Activated T-cell treated with anti-CD3 and anti-CD28 coated beads, Interleukin-2, amount 50 U/mL, for 4 hours (primary cell): ENCODE measurements at regions not wholly inside any gene's neighbourhood (a gene's known extent, or its start where the extent isn't known, plus 50 kb on each side); places are given as distances from the start of the nearest gene placed in this dataset.

Source experiments
- ATAC-seq, 2 donors: fragments of 200-7000 bp; cut with Tn5 transposase; one replicate each; pipeline ENCODE4 v1.10.0; 2021
- DNase-seq: peaks from one replicate; pipeline ENCODE4 v3.0.0-alpha.2; 2020
- H3K27me3 Mint-ChIP-seq: one replicate; pipeline ENCODE4 v1.8.0; 2021; ENCODE audit warnings: low read depth, mixed read lengths
- H3K36me3 Mint-ChIP-seq: one replicate; pipeline ENCODE4 v1.8.0; 2022; ENCODE audit warnings: mixed read lengths; ENCODE audit not compliant: insufficient read depth
- H3K4me1 Mint-ChIP-seq: one replicate; pipeline ENCODE4 v1.8.0; 2021; ENCODE audit warnings: low read depth, mixed read lengths
- H3K4me3 Mint-ChIP-seq: one replicate; pipeline ENCODE4 v1.8.0; 2021; ENCODE audit warnings: mild to moderate bottlenecking, moderate library complexity, mixed read lengths
- H3K9me3 Mint-ChIP-seq: one replicate; pipeline ENCODE4 v1.8.0; 2021; ENCODE audit warnings: mixed read lengths

DNA sequence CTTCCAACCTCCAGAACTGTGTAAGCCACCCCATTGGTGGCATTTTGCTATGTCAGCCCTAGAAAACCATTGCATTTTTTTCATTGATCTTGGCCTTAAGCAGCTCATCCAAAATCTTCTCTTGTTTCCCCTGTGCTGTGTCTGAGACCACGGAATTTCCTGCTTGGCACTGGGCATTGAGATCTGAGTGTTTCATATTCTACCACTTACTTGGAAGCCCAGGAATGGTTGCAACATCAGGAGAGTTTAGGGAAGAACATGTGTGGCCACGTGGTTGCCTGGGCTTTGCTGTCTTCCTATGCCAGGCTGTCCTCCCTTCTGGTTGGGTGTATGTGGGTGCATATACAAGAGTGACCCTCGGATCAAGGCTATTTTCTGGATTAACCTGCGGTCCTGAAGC is 139.3 kb upstream of the PMEPA1 start:
- H3K4me1 Mint-ChIP-seq = no peaks in the 10 kb centered on the region
- DNase-seq = no peak
- peaks cover 6% of the 10 kb centered on the region for H3K27me3 Mint-ChIP-seq
- no peak for ATAC-seq
- H3K36me3 Mint-ChIP-seq = no peaks in the 10 kb centered on the region
- no peaks in the 10 kb centered on the region for H3K9me3 Mint-ChIP-seq
- no peak overlapping the region for H3K4me3 Mint-ChIP-seq

DNA sequence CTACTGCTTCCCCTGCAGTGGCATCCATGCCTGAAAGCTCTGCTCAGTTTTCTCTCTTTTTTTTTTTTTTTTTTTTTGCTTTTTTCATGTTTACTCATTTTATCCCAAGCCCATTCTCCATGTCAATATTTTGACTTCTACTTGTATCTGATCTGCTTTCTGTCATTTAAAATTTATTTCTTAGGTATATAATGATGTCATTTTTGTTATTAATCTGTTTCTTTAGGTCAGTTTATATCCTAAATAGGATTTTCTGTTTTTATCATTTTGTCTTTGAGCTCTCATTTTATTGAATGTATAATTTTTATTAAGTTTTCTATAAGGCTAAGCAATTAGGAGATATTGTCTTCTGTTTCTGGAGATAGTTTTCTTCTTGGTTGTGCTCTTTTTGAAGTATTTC is 138.5 kb upstream of the PMEPA1 start:
- ATAC-seq = no peak
- no peak overlapping the region for H3K4me3 Mint-ChIP-seq

DNA sequence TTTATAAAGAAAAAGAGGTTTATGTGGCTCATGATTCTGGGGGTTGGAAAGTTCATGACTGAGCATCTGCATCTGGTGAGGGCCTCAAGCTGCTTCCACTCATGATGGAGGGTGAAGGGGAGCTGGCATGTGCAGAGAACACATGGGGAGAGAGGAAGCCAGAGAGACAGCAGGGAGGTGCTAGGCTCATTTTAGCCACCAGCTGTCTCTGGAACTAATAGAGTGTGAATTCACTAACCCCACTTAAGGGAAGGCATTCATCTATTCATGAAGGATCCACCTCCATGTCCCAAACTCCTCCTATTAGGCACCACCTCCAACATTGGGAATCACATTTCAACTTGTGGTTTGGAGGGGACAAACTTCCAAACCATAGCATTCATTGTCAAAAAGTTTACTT is 137.3 kb upstream of the PMEPA1 start:
- H3K36me3 Mint-ChIP-seq = no peaks in the 10 kb centered on the region
- DNase-seq (no peak), ATAC-seq (no peak)
- H3K27me3 Mint-ChIP-seq = peaks cover 6% of the 10 kb centered on the region
- no peak overlapping the region for H3K4me3 Mint-ChIP-seq
- H3K4me1 Mint-ChIP-seq = no peaks in the 10 kb centered on the region
- H3K9me3 Mint-ChIP-seq = no peaks in the 10 kb centered on the region

More for the DNA sequence above, 138.5 kb upstream of the PMEPA1 start:
- Mint-ChIP-seq H3K9me3 (no peaks in the 10 kb centered on the region), H3K4me1 (no peaks in the 10 kb centered on the region), H3K27me3 (peaks cover 6% of the 10 kb centered on the region), H3K36me3 (no peaks in the 10 kb centered on the region)
- DNase-seq = no peak

DNA sequence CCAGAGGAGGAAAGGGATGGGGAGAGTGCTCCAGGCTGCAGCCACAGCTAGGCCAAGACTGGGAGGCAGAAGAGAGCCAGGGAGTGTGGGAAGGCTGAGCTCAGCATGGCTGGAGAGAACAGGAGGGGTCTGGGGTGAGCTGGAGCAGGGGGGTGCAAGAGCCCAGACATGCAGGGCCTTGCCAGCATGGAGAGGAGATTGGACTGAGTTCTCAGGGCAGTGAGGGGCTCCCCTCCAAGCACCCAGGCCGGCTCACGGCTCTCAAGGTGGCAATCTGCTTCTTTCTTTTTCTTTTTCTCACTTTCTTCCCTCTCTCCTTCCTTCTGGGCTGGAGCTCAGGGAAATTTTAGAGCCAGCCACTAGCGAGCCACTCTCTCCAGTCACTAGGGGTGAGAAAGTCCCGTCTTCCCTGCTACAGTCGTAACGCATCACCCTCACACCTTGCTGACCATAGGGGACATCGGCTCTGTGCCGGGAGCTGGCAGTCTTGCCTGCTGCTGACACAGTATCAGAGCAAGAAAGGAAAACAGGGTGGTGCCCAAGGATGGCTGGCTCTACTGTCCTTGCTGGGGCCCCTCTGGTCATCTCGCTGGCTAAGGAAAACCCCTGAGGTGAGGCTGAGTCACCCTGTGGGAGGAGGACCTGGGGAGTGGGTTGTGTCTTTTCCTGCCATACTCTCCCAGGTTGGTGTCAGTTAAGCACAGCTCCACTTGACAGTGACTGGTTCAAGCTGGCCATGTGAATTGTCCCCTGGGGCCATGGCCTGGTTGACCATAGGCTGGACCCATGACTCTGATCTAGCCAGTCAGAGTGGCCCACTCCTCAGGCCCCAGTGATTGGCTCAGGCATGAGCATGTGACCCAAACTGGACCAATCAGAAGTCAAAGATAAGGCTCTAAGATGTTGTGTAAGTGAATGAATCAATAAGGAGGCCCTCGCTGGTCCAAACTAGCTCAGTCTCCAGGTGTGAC is 135.1 kb upstream of the PMEPA1 start:
- no peaks in the 10 kb centered on the region for H3K27me3 Mint-ChIP-seq
- H3K36me3 Mint-ChIP-seq = no peaks in the 10 kb centered on the region
- no peaks in the 10 kb centered on the region for H3K9me3 Mint-ChIP-seq
- no peak for ATAC-seq
- no peaks in the 10 kb centered on the region for H3K4me1 Mint-ChIP-seq
- no peak for DNase-seq
- H3K4me3 Mint-ChIP-seq = no peak overlapping the region

DNA sequence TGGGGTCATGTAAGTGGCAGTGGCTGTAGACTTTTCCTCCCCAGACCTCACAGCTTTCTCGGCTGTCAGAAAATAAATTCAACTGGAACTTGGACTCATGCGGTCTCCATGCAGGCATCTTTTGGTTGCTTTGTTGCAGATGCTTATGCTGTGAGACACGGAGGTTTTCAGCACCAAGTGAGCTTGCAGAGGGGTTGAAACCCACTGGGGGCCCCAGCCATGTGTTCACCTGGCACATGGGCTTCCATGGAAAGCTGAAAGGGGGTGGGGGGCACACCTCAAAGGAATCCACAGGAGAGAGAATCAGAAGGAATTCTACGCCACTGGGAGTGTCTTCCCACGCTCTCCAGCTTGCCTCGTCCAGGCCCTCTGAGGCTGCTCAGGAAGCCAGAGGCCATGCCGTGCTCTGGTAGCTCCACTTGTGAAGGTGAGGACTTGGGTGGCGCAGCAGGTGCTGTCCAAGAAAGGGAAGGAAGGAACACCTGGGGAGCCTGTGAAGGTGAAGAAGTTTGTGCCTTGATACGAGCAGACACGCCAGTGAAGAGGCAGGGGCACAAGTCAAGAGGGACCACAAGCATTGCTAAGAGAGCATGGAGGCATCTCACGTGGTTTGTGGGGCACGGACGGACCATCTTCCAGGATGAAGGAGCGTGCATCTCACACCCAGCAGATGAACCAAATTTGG is 134.3 kb upstream of the PMEPA1 start:
- Mint-ChIP-seq H3K27me3 (no peaks in the 10 kb centered on the region), H3K36me3 (no peaks in the 10 kb centered on the region), H3K4me1 (no peaks in the 10 kb centered on the region), H3K4me3 (no peak overlapping the region), H3K9me3 (no peaks in the 10 kb centered on the region)
- DNase-seq = no peak
- no peak for ATAC-seq

DNA sequence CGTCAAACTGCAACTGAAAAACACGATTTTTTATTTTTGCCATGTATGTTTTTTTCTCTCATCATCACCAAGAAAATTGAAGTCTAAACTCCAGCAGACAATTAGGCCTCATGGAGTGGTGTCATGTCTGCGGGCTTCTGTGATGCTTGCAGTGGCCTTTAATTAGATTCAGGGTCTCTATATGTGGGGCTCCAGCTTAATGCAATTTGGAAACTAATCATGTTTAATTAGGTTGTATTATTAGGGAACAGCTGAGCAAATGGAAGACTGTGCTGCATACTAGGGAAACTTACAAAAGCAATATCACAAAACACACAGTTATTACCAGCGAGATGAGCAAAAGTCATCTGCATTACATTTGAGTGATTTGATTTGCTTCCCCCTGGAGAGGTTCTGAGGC is 132.9 kb upstream of the PMEPA1 start:
- Mint-ChIP-seq H3K9me3 (no peaks in the 10 kb centered on the region), H3K4me1 (no peaks in the 10 kb centered on the region), H3K27me3 (no peaks in the 10 kb centered on the region), H3K4me3 (no peak overlapping the region), H3K36me3 (no peaks in the 10 kb centered on the region)
- ATAC-seq (no peak), DNase-seq (no peak)

DNA sequence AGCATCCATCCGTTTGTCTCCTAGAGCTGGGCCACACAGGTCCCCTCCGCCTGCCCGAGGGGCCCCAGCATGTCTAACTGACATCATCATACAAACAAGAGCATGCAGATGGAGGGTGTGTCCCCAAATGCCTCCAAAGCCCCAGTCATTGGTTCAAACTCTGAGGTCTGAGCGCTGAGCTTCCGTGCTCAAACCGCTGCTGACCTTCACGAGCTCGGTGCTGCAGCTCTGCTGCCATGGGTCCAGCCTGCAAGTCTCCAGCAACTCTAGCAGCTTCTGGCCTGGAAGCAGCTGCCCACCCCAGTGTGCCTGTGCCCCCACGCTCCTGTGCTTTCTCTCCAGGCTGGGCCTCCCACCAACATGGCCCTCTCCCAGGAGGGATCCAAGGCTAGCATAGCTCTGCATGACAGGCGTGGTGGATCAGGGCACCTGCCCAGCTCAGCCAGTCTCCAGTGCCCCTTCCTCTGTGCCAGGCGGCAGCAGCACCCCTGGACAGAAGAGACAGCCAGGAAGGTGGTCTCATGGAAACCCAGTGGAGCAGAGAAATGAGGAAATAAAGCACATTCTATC is 131.6 kb upstream of the PMEPA1 start:
- ATAC-seq = no peak
- no peak for DNase-seq
- Mint-ChIP-seq H3K27me3 (no peaks in the 10 kb centered on the region), H3K4me3 (no peak overlapping the region), H3K9me3 (no peaks in the 10 kb centered on the region), H3K36me3 (no peaks in the 10 kb centered on the region), H3K4me1 (no peaks in the 10 kb centered on the region)

DNA sequence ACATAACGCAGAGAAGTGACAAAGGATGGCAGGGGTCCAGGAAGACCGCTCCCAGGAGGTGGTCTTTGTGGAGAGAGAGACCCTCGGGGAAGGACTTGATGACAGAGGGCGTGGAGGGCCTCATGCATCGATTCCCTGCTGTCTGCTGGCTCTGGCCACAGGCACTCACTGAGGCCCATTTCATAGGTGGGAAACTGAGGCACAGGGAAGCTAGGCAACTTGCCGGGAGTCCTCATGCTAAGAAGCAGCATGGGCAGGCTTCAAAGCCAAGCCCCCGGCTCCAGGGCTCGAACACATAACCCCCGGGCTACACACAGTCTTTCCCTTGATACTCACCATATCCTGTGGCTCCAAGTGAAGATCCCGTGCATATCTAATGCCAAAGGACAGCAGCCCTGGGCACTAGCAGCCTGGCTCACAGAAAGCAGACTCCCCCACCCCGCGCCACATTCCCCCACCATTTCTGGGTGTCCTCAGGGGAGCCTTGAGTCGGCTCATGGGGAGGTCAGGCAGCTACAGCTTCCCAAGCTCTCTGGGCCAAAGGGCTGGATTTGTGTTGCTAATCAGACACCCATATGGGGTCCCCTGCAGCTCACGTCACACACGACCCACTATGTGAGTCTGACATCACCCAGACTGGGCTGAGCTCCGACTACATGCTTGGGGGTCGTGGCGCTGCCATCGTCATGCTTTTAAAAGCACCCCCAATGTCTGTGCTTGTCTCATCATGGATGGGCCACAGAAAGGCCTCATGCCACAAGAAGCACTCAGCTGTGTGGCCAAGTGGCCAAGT is 130.9 kb upstream of the PMEPA1 start:
- DNase-seq = no peak
- H3K4me3 Mint-ChIP-seq = no peak overlapping the region
- H3K4me1 Mint-ChIP-seq = no peaks in the 10 kb centered on the region
- ATAC-seq = no peak
- H3K27me3 Mint-ChIP-seq = no peaks in the 10 kb centered on the region
- H3K36me3 Mint-ChIP-seq = no peaks in the 10 kb centered on the region
- H3K9me3 Mint-ChIP-seq = no peaks in the 10 kb centered on the region

DNA sequence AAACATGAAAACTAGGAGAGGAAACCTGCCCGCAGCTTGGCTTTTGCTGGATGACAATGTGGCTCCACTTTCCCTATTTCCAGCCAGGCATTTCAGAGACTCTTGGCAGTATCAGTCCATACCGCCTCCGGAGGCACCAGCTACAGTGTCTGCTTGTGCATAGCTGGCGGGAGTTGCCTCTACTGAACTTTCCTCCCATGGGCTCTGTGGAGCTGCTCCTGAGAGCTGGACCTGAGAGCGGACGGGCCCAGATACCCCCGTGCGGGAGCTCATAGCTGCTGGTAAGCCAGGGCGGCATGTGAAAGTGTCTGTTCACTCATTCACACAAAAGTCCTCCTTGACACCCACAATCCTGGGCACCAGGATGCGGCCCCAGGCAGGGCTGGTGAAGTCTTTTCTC is 130.3 kb upstream of the PMEPA1 start:
- Mint-ChIP-seq H3K27me3 (no peaks in the 10 kb centered on the region), H3K4me3 (no peak overlapping the region), H3K9me3 (no peaks in the 10 kb centered on the region), H3K4me1 (no peaks in the 10 kb centered on the region), H3K36me3 (no peaks in the 10 kb centered on the region)
- no peak for ATAC-seq
- no peak for DNase-seq

DNA sequence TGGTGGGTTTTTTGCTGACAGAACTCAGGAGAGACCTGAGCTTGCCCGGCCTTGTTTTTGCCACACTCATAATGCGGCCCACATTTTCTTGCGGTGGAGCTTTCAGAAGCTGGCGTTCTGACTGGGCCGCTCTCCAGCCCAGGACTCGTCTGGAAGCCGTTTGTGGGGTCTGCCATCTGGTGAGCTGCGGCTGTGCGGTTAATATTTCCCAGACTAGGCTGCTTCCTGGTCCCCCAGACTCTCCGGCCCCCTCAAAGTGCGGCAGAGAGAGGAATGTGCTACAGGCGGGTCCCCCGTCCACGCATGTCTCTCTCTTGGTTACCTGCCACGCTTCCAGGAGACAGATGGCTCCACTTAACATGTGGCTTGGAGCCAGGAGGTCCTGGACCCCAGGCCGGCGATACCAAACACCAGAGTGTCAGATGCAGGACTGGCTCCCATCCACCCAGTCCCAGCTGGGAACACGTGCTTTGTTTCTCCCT is 128.9 kb upstream of the PMEPA1 start:
- Mint-ChIP-seq H3K4me3 (no peak overlapping the region), H3K9me3 (no peaks in the 10 kb centered on the region), H3K36me3 (no peaks in the 10 kb centered on the region), H3K4me1 (no peaks in the 10 kb centered on the region), H3K27me3 (no peaks in the 10 kb centered on the region)
- no peak for ATAC-seq
- DNase-seq = no peak

DNA sequence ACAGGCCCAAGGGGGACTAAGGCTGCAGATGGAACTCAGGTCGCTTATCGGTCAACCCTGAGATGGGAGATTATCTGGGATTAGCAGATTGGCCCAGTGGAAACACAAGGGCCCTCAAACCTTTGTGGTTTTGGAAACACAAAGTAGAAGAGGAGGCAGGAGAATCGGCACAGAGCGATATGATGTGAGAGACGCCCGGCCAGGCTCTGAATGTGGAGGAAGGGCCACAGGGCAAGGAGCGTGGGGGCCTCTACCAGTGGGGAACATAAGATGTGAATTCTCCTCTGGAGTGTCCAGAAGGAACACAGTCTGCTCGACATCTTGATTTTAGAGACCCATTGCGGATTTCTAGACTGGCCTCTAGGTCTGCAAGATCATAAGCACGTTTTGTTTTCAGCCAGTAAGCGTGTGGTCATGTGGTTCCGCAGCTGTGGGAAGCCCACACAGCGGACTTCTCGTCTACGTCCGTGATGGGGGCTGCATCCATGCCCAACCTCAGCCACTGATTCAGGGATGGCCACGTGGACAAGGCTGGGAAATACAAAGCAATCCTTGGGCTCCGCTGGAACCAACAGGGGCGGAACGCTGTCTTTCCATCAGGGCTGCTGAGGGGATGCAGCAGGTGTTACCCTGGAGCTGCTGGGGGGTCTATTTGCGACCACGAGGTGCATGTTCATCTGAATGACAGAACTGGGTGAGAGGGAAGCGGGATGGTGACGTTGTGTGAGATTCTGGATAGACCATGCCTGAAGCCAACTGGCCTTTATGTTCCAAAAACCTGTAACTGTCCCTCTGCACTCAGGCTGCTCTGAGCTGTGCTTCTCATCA is 127.6 kb upstream of the PMEPA1 start:
- no peak for ATAC-seq
- H3K4me1 Mint-ChIP-seq = no peaks in the 10 kb centered on the region
- H3K9me3 Mint-ChIP-seq = no peaks in the 10 kb centered on the region
- DNase-seq = no peak
- H3K27me3 Mint-ChIP-seq = no peaks in the 10 kb centered on the region
- no peaks in the 10 kb centered on the region for H3K36me3 Mint-ChIP-seq
- no peak overlapping the region for H3K4me3 Mint-ChIP-seq

DNA sequence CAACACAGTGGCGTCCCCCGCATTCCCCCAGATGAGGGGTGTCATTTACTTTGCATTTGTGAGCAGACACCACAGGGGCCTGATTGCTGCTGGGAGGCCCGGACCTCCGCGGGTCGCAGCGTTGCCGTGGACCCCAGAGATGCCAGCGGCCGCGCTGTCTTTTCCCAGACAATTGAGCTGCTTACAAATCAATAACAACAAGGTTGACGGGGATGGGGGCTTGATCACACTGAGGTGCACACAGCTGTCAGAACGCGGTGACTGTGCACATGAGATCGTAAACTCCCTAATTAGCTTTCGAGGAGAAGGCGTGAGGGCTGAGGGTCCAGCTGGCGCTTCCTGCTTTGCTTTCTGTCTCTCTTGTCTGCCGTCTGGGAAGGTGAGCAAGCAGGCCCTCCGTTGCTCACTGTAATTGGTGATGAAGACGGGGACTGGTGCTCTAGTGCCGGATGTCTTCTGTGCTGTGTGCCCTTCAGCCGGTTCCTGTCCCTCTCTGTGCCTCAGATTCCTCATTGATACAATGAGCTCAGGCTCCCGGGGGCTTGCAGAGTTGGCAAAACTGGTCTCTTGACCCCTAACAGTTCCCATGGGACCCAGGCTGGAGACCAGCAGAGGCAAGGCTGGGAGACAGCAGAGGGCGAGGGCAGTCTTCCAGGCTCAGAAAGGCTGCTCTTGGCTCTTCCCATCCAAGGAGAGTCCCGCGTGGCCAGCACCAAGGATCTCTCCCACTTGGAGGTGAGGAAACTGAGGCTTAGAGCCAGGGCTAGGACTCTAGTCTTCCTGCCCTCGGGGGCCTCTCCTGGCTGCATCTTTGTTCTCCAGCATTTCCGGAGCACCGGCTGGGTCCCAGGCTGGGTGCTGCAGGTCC is 126.0 kb upstream of the PMEPA1 start:
- no peak for DNase-seq
- Mint-ChIP-seq H3K4me3 (no peak overlapping the region), H3K9me3 (no peaks in the 10 kb centered on the region), H3K36me3 (no peaks in the 10 kb centered on the region), H3K4me1 (no peaks in the 10 kb centered on the region), H3K27me3 (no peaks in the 10 kb centered on the region)
- ATAC-seq = no peak

DNA sequence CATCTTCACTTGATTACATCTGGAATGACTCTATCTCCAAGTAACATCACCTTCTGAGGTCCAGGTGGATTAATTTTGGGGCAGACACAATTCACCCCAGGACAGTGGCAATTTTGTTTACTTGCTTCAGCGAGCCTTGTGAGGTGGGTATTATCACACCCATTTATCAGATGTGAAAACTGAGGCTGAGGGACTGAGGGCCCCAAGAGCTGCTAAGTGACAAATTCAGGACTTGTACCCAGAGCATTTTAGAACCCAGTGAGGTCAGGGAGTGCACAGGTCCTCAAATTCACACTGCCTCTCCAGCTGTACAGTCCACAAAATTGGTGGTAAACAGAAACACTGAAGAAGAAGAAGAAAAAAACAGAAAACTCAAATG is 125.2 kb upstream of the PMEPA1 start:
- no peaks in the 10 kb centered on the region for H3K36me3 Mint-ChIP-seq
- H3K27me3 Mint-ChIP-seq = peaks cover 2% of the 10 kb centered on the region
- no peaks in the 10 kb centered on the region for H3K4me1 Mint-ChIP-seq
- no peaks in the 10 kb centered on the region for H3K9me3 Mint-ChIP-seq
- DNase-seq = no peak
- no peak overlapping the region for H3K4me3 Mint-ChIP-seq
- no peak for ATAC-seq
